ENCODE measurements at regions not wholly inside any gene's neighbourhood (a gene's known extent, or its start where the extent isn't known, plus 50 kb on each side); places are given as distances from the start of the nearest gene placed in this dataset.

- DNase-seq (ENCODE audit: low read depth in 2 of 2): no peak
Observed at GRCh38 chr3:154583086-154583634, 153.2 kb upstream of the GPR149 start.

GRCh38 chr3:154582501-154582900 is 152.5 kb upstream of the GPR149 start:
- DNase-seq (ENCODE audit: low read depth in 2 of 2): no peak

GRCh38 chr3:154571553-154572226 is 141.7 kb upstream of the GPR149 start:
- DNase-seq (ENCODE audit: low read depth in 2 of 2): no peak

- DNase-seq (ENCODE audit: low read depth in 2 of 2): no peak
Observed at GRCh38 chr3:154568064-154568463, 138.1 kb upstream of the GPR149 start.

- DNase-seq (ENCODE audit: low read depth in 2 of 2): no peak
Observed at GRCh38 chr3:154559623-154560022, 129.6 kb upstream of the GPR149 start.

GRCh38 chr3:154552338-154552737 is 122.3 kb upstream of the GPR149 start:
- no peak for DNase-seq (ENCODE audit: low read depth in 2 of 2)

GRCh38 chr3:154549391-154549790 is 119.4 kb upstream of the GPR149 start:
- no peak for DNase-seq (ENCODE audit: low read depth in 2 of 2)

GRCh38 chr3:154548341-154548740 is 118.4 kb upstream of the GPR149 start:
- DNase-seq (ENCODE audit: low read depth in 2 of 2): no peak

GRCh38 chr3:154542837-154543236 is 112.8 kb upstream of the GPR149 start:
- no peak for DNase-seq (ENCODE audit: low read depth in 2 of 2)

- DNase-seq (ENCODE audit: low read depth in 2 of 2): no peak
Observed at GRCh38 chr3:154540950-154541604, 111.1 kb upstream of the GPR149 start.

GRCh38 chr3:154538566-154539360 is 108.8 kb upstream of the GPR149 start:
- no peak for DNase-seq (ENCODE audit: low read depth in 2 of 2)

GRCh38 chr3:154536751-154537150 is 106.8 kb upstream of the GPR149 start:
- DNase-seq (ENCODE audit: low read depth in 2 of 2): no peak

- DNase-seq (ENCODE audit: low read depth in 2 of 2): no peak
Observed at GRCh38 chr3:154522036-154522602, 92.1 kb upstream of the GPR149 start.

- no peak for DNase-seq (ENCODE audit: low read depth in 2 of 2)
Observed at GRCh38 chr3:154517404-154517803, 87.4 kb upstream of the GPR149 start.

GRCh38 chr3:154515921-154516320 is 85.9 kb upstream of the GPR149 start:
- no peak for DNase-seq (ENCODE audit: low read depth in 2 of 2)

GRCh38 chr3:154510780-154511179 is 80.8 kb upstream of the GPR149 start:
- no peak for DNase-seq (ENCODE audit: low read depth in 2 of 2)

GRCh38 chr3:154507727-154508126 is 77.7 kb upstream of the GPR149 start:
- DNase-seq (ENCODE audit: low read depth in 2 of 2): no peak

GRCh38 chr3:154496978-154497377 is 67.0 kb upstream of the GPR149 start:
- no peak for DNase-seq (ENCODE audit: low read depth in 2 of 2)

GRCh38 chr3:154496540-154496939 is 66.5 kb upstream of the GPR149 start:
- DNase-seq (ENCODE audit: low read depth in 2 of 2): no peak

- DNase-seq (ENCODE audit: low read depth in 2 of 2): no peak
Observed at GRCh38 chr3:154486949-154487348, 57.0 kb upstream of the GPR149 start.

GRCh38 chr3:154482507-154482906 is 52.5 kb upstream of the GPR149 start:
- no peak for DNase-seq (ENCODE audit: low read depth in 2 of 2)

GRCh38 chr3:154480033-154480432 is 50.0 kb upstream of the GPR149 start:
- DNase-seq (ENCODE audit: low read depth in 2 of 2): no peak
